Activated T-helper 1 cell treated with anti-CD3 and anti-CD28 coated beads, Interleukin-12 subunit alpha, Interleukin-12 subunit beta, Interleukin-2, Interleukin-4 antibody, amounts not matched to agents 30 ng/mL and 10 ng/mL and 1 ng/mL, durations not matched to agents 14 hours and 24 hours and 36 hours (primary cell): ENCODE measurements at regions not wholly inside any gene's neighbourhood (a gene's known extent, or its start where the extent isn't known, plus 50 kb on each side); places are given as distances from the start of the nearest gene placed in this dataset.

Experiments
- DNase-seq: peaks from one replicate; pipeline ENCODE4 v3.0.0; 2021; ENCODE audit warnings: low spot score
- H3K27ac Mint-ChIP-seq: one replicate; pipeline ENCODE4 v1.8.0; 2021; ENCODE audit warnings: mild to moderate bottlenecking, mixed read lengths
- H3K27me3 Mint-ChIP-seq: one replicate; pipeline ENCODE4 v1.8.0; 2022; ENCODE audit warnings: mild to moderate bottlenecking, moderate library complexity, mixed read lengths; ENCODE audit not compliant: insufficient read depth
- H3K36me3 Mint-ChIP-seq: one replicate; pipeline ENCODE4 v1.8.0; 2021; ENCODE audit warnings: low read depth, mixed read lengths
- H3K4me1 Mint-ChIP-seq: one replicate; pipeline ENCODE4 v1.8.0; 2021; ENCODE audit warnings: low read depth, mixed read lengths
- H3K4me3 Mint-ChIP-seq: one replicate; pipeline ENCODE4 v1.8.0; 2021; ENCODE audit warnings: mild to moderate bottlenecking, moderate library complexity, mixed read lengths
- H3K9me3 Mint-ChIP-seq: one replicate; pipeline ENCODE4 v1.8.0; 2021; ENCODE audit warnings: mixed read lengths
- intact Hi-C: fragments of 100-400 bp; cut with micrococcal nuclease; formaldehyde crosslinking; loops from one replicate; pipeline ENCODE4 v1.15.1; 2024

- Mint-ChIP-seq H3K27me3 (peaks cover 52% of the 10 kb centered on the region), H3K4me3 (no peak overlapping the region), H3K36me3 (no peaks in the 10 kb centered on the region), H3K27ac (no peak overlapping the region), H3K4me1 (no peaks in the 10 kb centered on the region), H3K9me3 (no peaks in the 10 kb centered on the region)
- intact Hi-C loops = no loop called here
- no peak for DNase-seq
These were observed 50.2 kb upstream of the XPA start for GRCh38 chr9:97747201-97747965.

- no peaks in the 10 kb centered on the region for H3K4me1 Mint-ChIP-seq
- H3K36me3 Mint-ChIP-seq = no peaks in the 10 kb centered on the region
- no peak overlapping the region for H3K4me3 Mint-ChIP-seq
- H3K27me3 Mint-ChIP-seq = peaks cover 57% of the 10 kb centered on the region
- DNase-seq = no peak
- intact Hi-C loops = no loop called here
- H3K9me3 Mint-ChIP-seq = no peaks in the 10 kb centered on the region
- no peak overlapping the region for H3K27ac Mint-ChIP-seq
These were observed 51.4 kb upstream of the XPA start for GRCh38 chr9:97748525-97748924.

GRCh38 chr9:97749928-97750327 is 52.8 kb upstream of the XPA start:
- no peak overlapping the region for H3K27ac Mint-ChIP-seq
- no peaks in the 10 kb centered on the region for H3K36me3 Mint-ChIP-seq
- H3K27me3 Mint-ChIP-seq = peaks cover 55% of the 10 kb centered on the region
- DNase-seq = no peak
- H3K4me1 Mint-ChIP-seq = no peaks in the 10 kb centered on the region
- no peaks in the 10 kb centered on the region for H3K9me3 Mint-ChIP-seq
- H3K4me3 Mint-ChIP-seq = no peak overlapping the region
- intact Hi-C loops = no loop called here

- Mint-ChIP-seq H3K4me1 (no peaks in the 10 kb centered on the region), H3K27me3 (peaks cover 47% of the 10 kb centered on the region), H3K4me3 (no peak overlapping the region), H3K36me3 (no peaks in the 10 kb centered on the region), H3K27ac (no peak overlapping the region), H3K9me3 (no peaks in the 10 kb centered on the region)
- intact Hi-C loops = no loop called here
- DNase-seq = no peak
These were observed 54.4 kb upstream of the XPA start for GRCh38 chr9:97751531-97751930.

GRCh38 chr9:97752274-97752673 is 55.1 kb upstream of the XPA start:
- intact Hi-C loops = no loop called here
- Mint-ChIP-seq H3K4me3 (no peak overlapping the region), H3K27ac (no peak overlapping the region), H3K4me1 (no peaks in the 10 kb centered on the region), H3K9me3 (no peaks in the 10 kb centered on the region), H3K36me3 (no peaks in the 10 kb centered on the region), H3K27me3 (peaks cover 43% of the 10 kb centered on the region)
- DNase-seq = no peak

- Mint-ChIP-seq H3K4me1 (no peaks in the 10 kb centered on the region), H3K27me3 (peaks cover 36% of the 10 kb centered on the region)
- DNase-seq = no peak
These were observed 56.2 kb upstream of the XPA start for GRCh38 chr9:97753364-97753763.

GRCh38 chr9:97753975-97754374 is 56.8 kb upstream of the XPA start:
- Mint-ChIP-seq H3K4me1 (no peaks in the 10 kb centered on the region), H3K36me3 (no peaks in the 10 kb centered on the region), H3K27ac (no peak overlapping the region), H3K9me3 (no peaks in the 10 kb centered on the region), H3K4me3 (no peak overlapping the region), H3K27me3 (peaks cover 37% of the 10 kb centered on the region)
- intact Hi-C loops = no loop called here
- no peak for DNase-seq

More at GRCh38 chr9:97753364-97753763, 56.2 kb upstream of the XPA start:
- H3K4me3 Mint-ChIP-seq = no peak overlapping the region
- no peaks in the 10 kb centered on the region for H3K36me3 Mint-ChIP-seq
- H3K27ac Mint-ChIP-seq = no peak overlapping the region
- no peaks in the 10 kb centered on the region for H3K9me3 Mint-ChIP-seq
- intact Hi-C loops = no loop called here

- Mint-ChIP-seq H3K4me3 (no peak overlapping the region), H3K36me3 (no peaks in the 10 kb centered on the region), H3K4me1 (no peaks in the 10 kb centered on the region), H3K27ac (no peak overlapping the region), H3K9me3 (no peaks in the 10 kb centered on the region), H3K27me3 (peaks cover 30% of the 10 kb centered on the region)
- DNase-seq = no peak
- intact Hi-C loops = no loop called here
These were observed 58.6 kb upstream of the XPA start for GRCh38 chr9:97755618-97756267.

- Mint-ChIP-seq H3K4me3 (no peak overlapping the region), H3K27me3 (peaks cover 31% of the 10 kb centered on the region), H3K4me1 (no peaks in the 10 kb centered on the region)
These were observed 59.9 kb upstream of the XPA start for GRCh38 chr9:97756991-97757390.

GRCh38 chr9:97758334-97758916 is 61.3 kb upstream of the XPA start:
- H3K36me3 Mint-ChIP-seq = no peaks in the 10 kb centered on the region
- no peak for DNase-seq
- no peaks in the 10 kb centered on the region for H3K4me1 Mint-ChIP-seq
- H3K27me3 Mint-ChIP-seq = peaks cover 21% of the 10 kb centered on the region
- no peak overlapping the region for H3K27ac Mint-ChIP-seq
- intact Hi-C loops = no loop called here
- no peaks in the 10 kb centered on the region for H3K9me3 Mint-ChIP-seq
- H3K4me3 Mint-ChIP-seq = no peak overlapping the region

More at GRCh38 chr9:97756991-97757390, 59.9 kb upstream of the XPA start:
- Mint-ChIP-seq H3K36me3 (no peaks in the 10 kb centered on the region), H3K27ac (no peak overlapping the region), H3K9me3 (no peaks in the 10 kb centered on the region)
- intact Hi-C loops = no loop called here
- no peak for DNase-seq

GRCh38 chr9:97759581-97760288 is 62.6 kb upstream of the XPA start:
- intact Hi-C loops = loop anchor here (5.0 kb wide), 1 partner anchor 32 kb away; no protein-coding TSS in a partner anchor
- H3K9me3 Mint-ChIP-seq = no peaks in the 10 kb centered on the region
- H3K27me3 Mint-ChIP-seq = peaks cover 14% of the 10 kb centered on the region
- H3K4me1 Mint-ChIP-seq = no peaks in the 10 kb centered on the region
- H3K36me3 Mint-ChIP-seq = no peaks in the 10 kb centered on the region
- no peak overlapping the region for H3K27ac Mint-ChIP-seq
- no peak overlapping the region for H3K4me3 Mint-ChIP-seq
- no peak for DNase-seq

- H3K4me3 Mint-ChIP-seq = no peak overlapping the region
- DNase-seq = no peak
- H3K36me3 Mint-ChIP-seq = no peaks in the 10 kb centered on the region
- intact Hi-C loops = loop anchor here (5.0 kb wide), 1 partner anchor 34 kb away; no protein-coding TSS in a partner anchor
- H3K4me1 Mint-ChIP-seq = no peaks in the 10 kb centered on the region
- peaks cover 14% of the 10 kb centered on the region for H3K27me3 Mint-ChIP-seq
- H3K27ac Mint-ChIP-seq = no peak overlapping the region
- H3K9me3 Mint-ChIP-seq = no peaks in the 10 kb centered on the region
These were observed 64.0 kb upstream of the XPA start for GRCh38 chr9:97761056-97761598.
